ENCODE measurements at regions not wholly inside any gene's neighbourhood (a gene's known extent, or its start where the extent isn't known, plus 50 kb on each side); places are given as distances from the start of the nearest gene placed in this dataset.

DNA sequence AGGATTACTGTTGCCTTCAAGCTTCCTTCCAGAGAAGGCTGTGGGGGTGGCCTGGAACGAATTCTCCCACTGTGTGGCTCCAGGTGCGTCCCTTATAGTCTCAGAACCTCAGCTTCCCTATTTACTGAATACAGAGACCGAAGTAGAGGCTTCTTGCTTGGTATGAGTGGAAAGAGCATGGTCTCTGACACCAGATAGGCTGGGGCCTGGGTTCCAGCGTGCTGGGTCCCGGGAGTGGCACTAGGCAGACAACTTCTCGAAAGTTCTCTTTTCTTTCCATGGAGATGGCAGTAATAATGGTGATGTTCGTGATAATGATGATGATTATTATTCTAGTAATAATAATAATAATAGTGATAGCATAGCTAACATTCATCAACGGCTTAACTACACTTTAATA, 161.7 kb downstream of the PTPRU start:
- no peak for DNase-seq (ENCODE audit: low spot score in 2 of 2)
- no peaks in the 10 kb centered on the region for H3K27me3 ChIP-seq
- H3K36me3 ChIP-seq, result no peaks in the 10 kb centered on the region
- TF ChIP-seq POLR2AphosphoS5 (IDR thresholded peaks at IDR 0.05) (no peak), POLR2A (IDR thresholded peaks at IDR 0.05) (no peak)
- TF ChIP-seq, protein P1, sequence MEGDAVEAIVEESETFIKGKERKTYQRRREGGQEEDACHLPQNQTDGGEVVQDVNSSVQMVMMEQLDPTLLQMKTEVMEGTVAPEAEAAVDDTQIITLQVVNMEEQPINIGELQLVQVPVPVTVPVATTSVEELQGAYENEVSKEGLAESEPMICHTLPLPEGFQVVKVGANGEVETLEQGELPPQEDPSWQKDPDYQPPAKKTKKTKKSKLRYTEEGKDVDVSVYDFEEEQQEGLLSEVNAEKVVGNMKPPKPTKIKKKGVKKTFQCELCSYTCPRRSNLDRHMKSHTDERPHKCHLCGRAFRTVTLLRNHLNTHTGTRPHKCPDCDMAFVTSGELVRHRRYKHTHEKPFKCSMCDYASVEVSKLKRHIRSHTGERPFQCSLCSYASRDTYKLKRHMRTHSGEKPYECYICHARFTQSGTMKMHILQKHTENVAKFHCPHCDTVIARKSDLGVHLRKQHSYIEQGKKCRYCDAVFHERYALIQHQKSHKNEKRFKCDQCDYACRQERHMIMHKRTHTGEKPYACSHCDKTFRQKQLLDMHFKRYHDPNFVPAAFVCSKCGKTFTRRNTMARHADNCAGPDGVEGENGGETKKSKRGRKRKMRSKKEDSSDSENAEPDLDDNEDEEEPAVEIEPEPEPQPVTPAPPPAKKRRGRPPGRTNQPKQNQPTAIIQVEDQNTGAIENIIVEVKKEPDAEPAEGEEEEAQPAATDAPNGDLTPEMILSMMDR (IDR thresholded peaks at IDR 0.05), result no peak
- no peak overlapping the region for H3K4me3 ChIP-seq
- intact Hi-C loops (cut with DNase I; ENCODE audit: low total_unique reads), result no loop called here
- no peaks in the 10 kb centered on the region for H3K4me1 ChIP-seq
- H3K9me3 ChIP-seq, result peaks cover 0 to 4% of the 10 kb centered on the region in 2 donors
- no peak overlapping the region for H3K27ac ChIP-seq

DNA sequence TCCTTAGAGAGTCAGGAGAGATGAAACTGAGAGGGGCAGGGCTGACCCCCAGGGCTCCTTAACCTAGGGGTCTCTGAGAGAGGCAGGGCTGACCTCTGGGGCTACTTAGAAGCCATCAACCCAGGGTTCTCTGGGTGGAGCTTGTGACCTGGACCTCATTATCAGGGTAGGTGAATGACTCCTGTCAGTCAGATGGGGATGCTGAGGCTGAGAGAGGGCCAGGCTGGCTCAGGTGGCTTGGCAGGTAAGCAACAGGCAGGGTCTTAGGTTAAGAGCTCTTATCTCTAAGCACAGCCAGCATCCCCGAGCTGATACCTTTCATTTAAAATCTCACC, 160.9 kb downstream of the PTPRU start:
- no peak overlapping the region for H3K27ac ChIP-seq
- TF ChIP-seq, protein P1 (IDR thresholded peaks at IDR 0.05), result no peak
- TF ChIP-seq POLR2AphosphoS5 (IDR thresholded peaks at IDR 0.05), result no peak
- no peak for TF ChIP-seq POLR2A (IDR thresholded peaks at IDR 0.05)
- H3K4me3 ChIP-seq, result no peak overlapping the region
- intact Hi-C loops (cut with DNase I; ENCODE audit: low total_unique reads), result no loop called here
- H3K9me3 ChIP-seq, result peaks cover 0 to 4% of the 10 kb centered on the region in 2 donors
- H3K27me3 ChIP-seq, result no peaks in the 10 kb centered on the region
- no peaks in the 10 kb centered on the region for H3K36me3 ChIP-seq
- DNase-seq (ENCODE audit: low spot score in 2 of 2), result no peak
- no peaks in the 10 kb centered on the region for H3K4me1 ChIP-seq

DNA sequence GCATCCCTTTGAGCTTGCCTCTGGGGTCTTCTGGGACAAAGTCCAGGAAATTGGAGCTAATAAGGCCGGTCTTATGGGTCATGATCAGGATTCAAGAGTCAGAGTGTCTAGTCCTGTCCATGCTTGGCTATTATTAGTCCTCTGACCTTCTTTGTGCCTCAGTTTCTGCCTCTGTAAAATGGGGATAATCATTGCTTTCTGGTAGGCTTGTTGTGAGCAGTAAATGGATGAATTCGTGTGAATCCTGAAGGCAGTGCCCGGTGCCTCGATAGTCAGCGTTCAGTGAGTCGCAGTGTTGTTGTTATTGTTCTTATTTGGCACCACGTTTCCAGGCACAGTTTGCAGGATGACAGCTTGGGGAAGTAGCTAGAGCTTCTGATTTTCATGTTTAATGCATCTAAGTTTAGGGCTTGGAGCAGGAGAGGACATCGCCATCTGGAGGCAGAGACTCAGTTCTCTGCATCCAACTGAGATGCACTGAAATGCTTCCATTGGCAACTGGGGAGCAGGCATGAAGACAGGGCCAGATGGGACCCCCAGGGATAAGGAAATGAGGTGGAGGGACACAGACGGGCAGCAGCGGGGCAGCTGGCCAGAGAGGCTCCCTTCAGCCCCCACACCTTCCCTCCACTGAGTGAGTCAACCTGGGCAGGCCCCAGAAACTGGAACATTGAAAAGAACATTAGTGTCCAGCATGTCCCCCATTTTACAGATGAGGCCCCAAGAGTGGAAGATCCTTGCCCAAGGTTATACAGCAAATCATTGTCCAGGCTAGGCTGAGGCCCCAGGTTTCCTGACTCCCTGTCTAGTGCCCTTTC, 160.3 kb downstream of the PTPRU start:
- H3K4me3 ChIP-seq, result no peak overlapping the region
- DNase-seq (ENCODE audit: low spot score in 2 of 2), result no peak
- TF ChIP-seq, protein P1 (IDR thresholded peaks at IDR 0.05), result no peak
- TF ChIP-seq POLR2AphosphoS5 (IDR thresholded peaks at IDR 0.05) (no peak), POLR2A (IDR thresholded peaks at IDR 0.05) (no peak)
- peaks cover 0 to 4% of the 10 kb centered on the region in 2 donors for H3K9me3 ChIP-seq
- no peak overlapping the region for H3K27ac ChIP-seq
- intact Hi-C loops (cut with DNase I; ENCODE audit: low total_unique reads), result no loop called here
- H3K36me3 ChIP-seq, result no peaks in the 10 kb centered on the region
- no peaks in the 10 kb centered on the region for H3K27me3 ChIP-seq
- H3K4me1 ChIP-seq, result no peaks in the 10 kb centered on the region

DNA sequence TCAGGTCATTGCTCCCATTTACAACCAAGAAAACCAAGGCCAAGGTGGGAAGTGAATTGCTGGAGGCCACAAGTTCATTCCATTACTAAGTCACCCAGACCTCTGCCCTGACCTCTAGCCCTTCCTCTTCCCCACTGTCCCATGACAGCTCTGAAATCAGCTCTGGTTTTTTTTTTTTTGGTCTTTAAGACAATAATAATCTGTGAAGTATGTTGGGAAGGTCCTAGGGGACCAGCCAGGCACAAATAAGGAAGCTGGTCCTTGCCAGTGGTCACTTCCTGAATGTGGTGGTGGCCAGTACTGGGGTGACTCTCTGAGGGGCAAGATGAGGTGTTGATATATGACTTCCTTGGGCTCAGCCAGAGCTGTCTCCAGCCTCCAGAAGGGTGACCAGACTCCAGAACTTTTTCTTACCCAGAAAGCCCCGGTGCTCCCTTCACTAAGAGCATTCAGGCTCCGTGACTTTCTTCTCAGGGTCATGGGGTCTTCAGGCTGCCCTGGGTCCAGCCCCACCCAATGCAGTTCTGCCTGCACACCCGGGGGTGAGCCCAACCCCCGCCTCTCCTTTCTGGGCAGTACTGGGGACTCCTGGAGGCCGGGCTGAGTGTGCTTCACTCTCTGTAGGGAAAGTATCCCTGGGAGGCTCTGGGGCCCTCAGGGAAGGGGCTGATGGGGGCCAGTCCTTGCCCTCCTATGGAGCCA, 159.6 kb downstream of the PTPRU start:
- no peak for DNase-seq (ENCODE audit: low spot score in 2 of 2)

More for the DNA sequence above, 159.6 kb downstream of the PTPRU start:
- Histone ChIP-seq H3K4me1 (no peaks in the 10 kb centered on the region), H3K9me3 (peaks cover 0 to 4% of the 10 kb centered on the region in 2 donors), H3K4me3 (no peak overlapping the region), H3K27ac (no peak overlapping the region), H3K27me3 (peaks cover 0 to 4% of the 10 kb centered on the region in 2 donors), H3K36me3 (no peaks in the 10 kb centered on the region)
- TF ChIP-seq POLR2AphosphoS5 (IDR thresholded peaks at IDR 0.05) (no peak), POLR2A (IDR thresholded peaks at IDR 0.05) (no peak)
- TF ChIP-seq, protein P1 (IDR thresholded peaks at IDR 0.05), result no peak
- intact Hi-C loops (cut with DNase I; ENCODE audit: low total_unique reads), result loop anchor here (2.0 kb wide), 1 partner anchor 1013 kb away; no protein-coding TSS in a partner anchor
